H1 (cell line): ENCODE measurements at regions not wholly inside any gene's neighbourhood (a gene's known extent, or its start where the extent isn't known, plus 50 kb on each side); places are given as distances from the start of the nearest gene placed in this dataset.

Experiments
- CEBPB ChIP-seq: IDR thresholded peaks from 2 replicates; pipeline ENCODE4 v1.6.1; 2012; ENCODE audit warnings: low read depth, low read length
- CREB1 ChIP-seq: IDR thresholded peaks from 2 replicates; pipeline ENCODE4 v1.6.1; 2012; ENCODE audit warnings: inconsistent platforms
- CTCF ChIP-seq, 3 experiments: IDR thresholded peaks; 1 replicate in 2 of 3; 2 replicates in 1 of 3; pipeline versions ENCODE4 v1.5.1 to v1.6.1; 2011; ENCODE audit warnings: low read length in 3 of 3, mild to moderate bottlenecking in 3 of 3, inconsistent platforms in 2 of 3, low read depth in 1 of 3, moderate library complexity in 1 of 3; ENCODE audit not compliant: insufficient read depth in 1 of 3; ENCODE audit errors: control extremely low read depth in 1 of 3
- POLR2A ChIP-seq, 2 experiments: IDR thresholded peaks; 1 replicate in 1 of 2; 2 replicates in 1 of 2; pipeline ENCODE4 v1.6.1; 2011; ENCODE audit warnings: low read depth in 2 of 2, low read length in 2 of 2, mild to moderate bottlenecking in 2 of 2; ENCODE audit errors: control extremely low read depth in 1 of 2
- POLR2AphosphoS5 ChIP-seq: IDR thresholded peaks from 2 replicates; pipeline ENCODE4 v1.6.1; 2011; ENCODE audit warnings: low read depth, low read length
- SIN3A ChIP-seq, 2 experiments: IDR thresholded peaks in 1 of 2; conservative IDR thresholded peaks in 1 of 2; 2 replicates each; pipeline ENCODE4 v1.6.1; 2011 to 2012; ENCODE audit warnings: low read length in 2 of 2, improper control_type of control experiment in 1 of 2, low read depth in 1 of 2, mild to moderate bottlenecking in 1 of 2
- TAF1 ChIP-seq: IDR thresholded peaks from 2 replicates; pipeline ENCODE4 v1.6.1; 2011; ENCODE audit warnings: mild to moderate bottlenecking, low read depth, low read length
- YY1 ChIP-seq: IDR thresholded peaks from 2 replicates; pipeline ENCODE4 v1.6.1; 2011; ENCODE audit warnings: low read depth, mild to moderate bottlenecking, low read length

- TF ChIP-seq SIN3A (conservative IDR thresholded peaks at IDR 0.05 in 1 of 2, IDR thresholded peaks at IDR 0.05 in 1 of 2; ENCODE audit: low read depth in 1 of 2, low read length in 2 of 2) (no peak), CTCF (IDR thresholded peaks at IDR 0.05; ENCODE audit: control extremely low read depth in 1 of 3, insufficient read depth in 1 of 3, low read depth in 1 of 3, low read length in 3 of 3) (no peak), YY1 (no peak), POLR2AphosphoS5 (no peak), POLR2A (IDR thresholded peaks at IDR 0.05; ENCODE audit: control extremely low read depth in 1 of 2, low read depth in 2 of 2, low read length in 2 of 2) (no peak), TAF1 (no peak), CREB1 (no peak), CEBPB (no peak)
These were observed 67.7 kb upstream of the CD93 start for GRCh38 chr20:23153696-23154341.
